ENCODE measurements at regions not wholly inside any gene's neighbourhood (a gene's known extent, or its start where the extent isn't known, plus 50 kb on each side); places are given as distances from the start of the nearest gene placed in this dataset.

DNA sequence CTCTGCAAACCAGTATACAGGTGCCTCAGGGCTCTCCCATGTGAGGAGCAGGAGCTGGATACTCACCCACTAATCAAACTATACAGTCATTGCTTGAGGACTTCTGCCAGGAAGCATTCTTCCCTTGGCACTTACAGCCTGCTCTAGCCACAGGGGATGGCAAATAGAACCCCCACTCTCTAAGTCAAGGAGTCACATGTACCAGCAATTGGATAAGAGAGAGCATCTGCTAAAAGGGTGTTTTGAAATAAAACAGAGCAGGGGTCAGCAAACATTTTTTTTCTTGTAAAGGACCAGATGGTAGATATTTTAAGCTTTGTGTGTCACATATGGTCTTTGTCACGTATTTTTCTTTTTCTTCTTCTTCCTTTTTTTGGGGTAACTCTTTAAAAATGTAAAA lies 865.2 kb upstream of the GHITM start:
- Histone ChIP-seq H3F3A (ENCODE audit: insufficient read depth, low read length) (no peaks in the 10 kb centered on the region), H3K4me1 (ENCODE audit: low read length) (no peaks in the 10 kb centered on the region), H4K20me1 (ENCODE audit: insufficient read depth, low read length) (no peaks in the 10 kb centered on the region), H3K9me2 (replicated peaks; ENCODE audit: insufficient read depth, low read length) (no peaks in the 10 kb centered on the region), H3K9ac (ENCODE audit: low read length) (no peak overlapping the region), H3K27me3 (replicated peaks; ENCODE audit: insufficient read depth, low read length) (no peaks in the 10 kb centered on the region), H3K4me3 (ENCODE audit: low read length) (no peak overlapping the region), H3K79me2 (ENCODE audit: low read length) (no peaks in the 10 kb centered on the region), H3K4me2 (ENCODE audit: low read depth, low read length) (no peak overlapping the region), H3K9me3 (replicated peaks; ENCODE audit: insufficient read depth, low read length) (no peaks in the 10 kb centered on the region), H3K27ac (ENCODE audit: low read length) (no peak overlapping the region), H3K36me3 (replicated peaks; ENCODE audit: insufficient read depth, low read length) (no peaks in the 10 kb centered on the region), H2AFZ (ENCODE audit: low read length) (no peak overlapping the region)
- DNase-seq: no peak
- TF ChIP-seq EZH2 (optimal IDR thresholded peaks at IDR 0.05; ENCODE audit: low read depth, low read length) (no peak), EZH2phosphoT487 (IDR thresholded peaks at IDR 0.05; ENCODE audit: low read length) (no peak), CTCF (IDR thresholded peaks at IDR 0.05; ENCODE audit: low read length) (no peak)

DNA sequence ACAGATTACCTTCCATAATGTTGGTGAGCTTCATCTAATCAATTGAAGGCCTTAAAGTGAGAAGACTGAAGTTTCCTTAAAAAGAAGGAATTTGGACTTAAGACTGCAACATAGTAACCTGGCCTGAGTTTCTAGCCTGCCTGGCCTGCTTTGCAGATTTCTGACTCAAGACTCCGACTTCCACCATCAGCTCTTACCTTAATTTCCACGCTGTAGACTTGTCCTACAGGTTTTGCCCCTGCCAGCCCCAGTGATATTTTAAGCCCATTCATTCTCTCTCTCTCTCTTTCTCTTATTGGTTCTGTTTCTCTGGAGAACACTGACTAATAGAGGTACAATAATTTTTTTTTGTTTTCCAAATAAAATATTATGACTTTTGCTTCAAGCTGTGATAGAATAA lies 862.3 kb upstream of the GHITM start:
- TF ChIP-seq CTCF (IDR thresholded peaks at IDR 0.05; ENCODE audit: low read length) (no peak), EZH2 (optimal IDR thresholded peaks at IDR 0.05; ENCODE audit: low read depth, low read length) (no peak), EZH2phosphoT487 (IDR thresholded peaks at IDR 0.05; ENCODE audit: low read length) (no peak)

DNA sequence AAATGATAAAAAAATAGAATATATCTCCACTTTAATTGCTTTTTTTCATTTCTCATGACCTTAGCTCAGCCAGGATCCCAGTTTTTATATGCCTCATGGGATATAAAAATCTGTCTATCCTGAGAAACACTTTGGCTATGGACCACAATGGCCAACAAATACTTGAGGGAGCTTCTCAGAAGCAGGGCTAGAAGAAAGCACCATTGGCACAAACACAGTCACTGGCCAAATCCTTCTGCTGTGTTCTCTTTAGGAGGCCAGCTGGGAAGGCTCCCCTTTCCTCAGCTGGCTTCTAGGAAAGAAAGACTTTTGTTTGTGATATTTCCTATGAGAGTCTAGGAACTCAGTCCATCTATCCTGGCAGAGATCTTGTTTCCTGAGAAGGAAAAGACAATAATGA lies 856.2 kb upstream of the GHITM start:
- no peaks in the 10 kb centered on the region for H3K79me2 ChIP-seq (ENCODE audit: low read length)
- no peaks in the 10 kb centered on the region for H3F3A ChIP-seq (ENCODE audit: insufficient read depth, low read length)
- no peak overlapping the region for H2AFZ ChIP-seq (ENCODE audit: low read length)
- no peaks in the 10 kb centered on the region for H3K36me3 ChIP-seq (replicated peaks; ENCODE audit: insufficient read depth, low read length)
- H3K4me3 ChIP-seq (ENCODE audit: low read length): no peak overlapping the region
- H3K4me2 ChIP-seq (ENCODE audit: low read depth, low read length): no peak overlapping the region
- TF ChIP-seq EZH2 (optimal IDR thresholded peaks at IDR 0.05; ENCODE audit: low read depth, low read length): no peak
- TF ChIP-seq EZH2phosphoT487 (IDR thresholded peaks at IDR 0.05; ENCODE audit: low read length): no peak
- no peak for TF ChIP-seq CTCF (IDR thresholded peaks at IDR 0.05; ENCODE audit: low read length)
- no peaks in the 10 kb centered on the region for H4K20me1 ChIP-seq (ENCODE audit: insufficient read depth, low read length)
- H3K27me3 ChIP-seq (replicated peaks; ENCODE audit: insufficient read depth, low read length): no peaks in the 10 kb centered on the region
- H3K4me1 ChIP-seq (ENCODE audit: low read length): no peaks in the 10 kb centered on the region
- no peak overlapping the region for H3K27ac ChIP-seq (ENCODE audit: low read length)
- H3K9ac ChIP-seq (ENCODE audit: low read length): no peak overlapping the region
- no peaks in the 10 kb centered on the region for H3K9me2 ChIP-seq (replicated peaks; ENCODE audit: insufficient read depth, low read length)
- H3K9me3 ChIP-seq (replicated peaks; ENCODE audit: insufficient read depth, low read length): no peaks in the 10 kb centered on the region
- DNase-seq: no peak

More for the DNA sequence above, 862.3 kb upstream of the GHITM start:
- Histone ChIP-seq H3K36me3 (replicated peaks; ENCODE audit: insufficient read depth, low read length) (no peaks in the 10 kb centered on the region), H3K4me3 (ENCODE audit: low read length) (no peak overlapping the region), H2AFZ (ENCODE audit: low read length) (no peak overlapping the region), H3K27me3 (replicated peaks; ENCODE audit: insufficient read depth, low read length) (no peaks in the 10 kb centered on the region), H3K9me3 (replicated peaks; ENCODE audit: insufficient read depth, low read length) (no peaks in the 10 kb centered on the region), H3K9ac (ENCODE audit: low read length) (no peak overlapping the region), H3K9me2 (replicated peaks; ENCODE audit: insufficient read depth, low read length) (no peaks in the 10 kb centered on the region), H3K4me2 (ENCODE audit: low read depth, low read length) (no peak overlapping the region), H3K27ac (ENCODE audit: low read length) (no peak overlapping the region), H4K20me1 (ENCODE audit: insufficient read depth, low read length) (no peaks in the 10 kb centered on the region), H3K4me1 (ENCODE audit: low read length) (no peaks in the 10 kb centered on the region), H3F3A (ENCODE audit: insufficient read depth, low read length) (no peaks in the 10 kb centered on the region), H3K79me2 (ENCODE audit: low read length) (no peaks in the 10 kb centered on the region)
- no peak for DNase-seq

Data from MM.1S (cell line).